GM23338 (cell line): ENCODE measurements at regions not wholly inside any gene's neighbourhood (a gene's known extent, or its start where the extent isn't known, plus 50 kb on each side); places are given as distances from the start of the nearest gene placed in this dataset.

ENCODE experiments used
- ATAC-seq: fragments of 200-7000 bp; cut with Tn5 transposase; 3 replicates; pipeline ENCODE4 v1.9.1; 2020
- DNase-seq: peaks from one replicate; pipeline ENCODE4 v3.0.0-alpha.2; 2015; ENCODE audit warnings: low spot score
- H2AFZ ChIP-seq: fragments of 200-600 bp; sonication (generic); 2 replicates; pipeline ENCODE4 v1.8.0; 2016; ENCODE audit warnings: antibody characterized with exemption, mild to moderate bottlenecking, moderate library complexity
- H3F3A ChIP-seq: fragments of 200-600 bp; sonication (generic); replicated peaks from 2 replicates; pipeline ENCODE4 v1.8.0; 2017; ENCODE audit warnings: antibody characterized with exemption, mixed run types, low read depth
- H3K27ac ChIP-seq: fragments of 200-600 bp; sonication (generic); 2 replicates; pipeline ENCODE4 v1.6.1; 2016; ENCODE audit warnings: low read depth
- H3K27me3 ChIP-seq: fragments of 200-600 bp; sonication (generic); 2 replicates; pipeline ENCODE4 v1.8.0; 2016; ENCODE audit warnings: mild to moderate bottlenecking, mixed run types, moderate library complexity; ENCODE audit not compliant: insufficient read depth
- H3K36me3 ChIP-seq: fragments of 200-600 bp; sonication (generic); 2 replicates; pipeline ENCODE4 v1.8.0; 2016; ENCODE audit warnings: mild to moderate bottlenecking; ENCODE audit not compliant: insufficient read depth
- H3K4me1 ChIP-seq: fragments of 200-600 bp; sonication (generic); 2 replicates; pipeline ENCODE4 v1.8.0; 2016; ENCODE audit warnings: mild to moderate bottlenecking, moderate library complexity; ENCODE audit not compliant: insufficient read depth
- H3K4me2 ChIP-seq: fragments of 200-600 bp; sonication (generic); 2 replicates; pipeline ENCODE4 v1.7.1; 2017; ENCODE audit warnings: mixed run types
- H3K4me3 ChIP-seq: fragments of 200-600 bp; sonication (generic); 2 replicates; pipeline ENCODE4 v1.6.1; 2016; ENCODE audit warnings: mixed run types
- H3K79me2 ChIP-seq: fragments of 200-600 bp; sonication (generic); replicated peaks from 2 replicates; pipeline ENCODE4 v1.8.0; 2017; ENCODE audit warnings: mild to moderate bottlenecking; ENCODE audit not compliant: insufficient read depth
- H3K9me2 ChIP-seq: fragments of 200-600 bp; sonication (generic); 2 replicates; pipeline ENCODE4 v1.8.0; 2017; ENCODE audit not compliant: insufficient read depth
- H4K20me1 ChIP-seq: fragments of 200-600 bp; sonication (generic); replicated peaks from 2 replicates; pipeline ENCODE4 v1.8.0; 2017; ENCODE audit warnings: mild to moderate bottlenecking; ENCODE audit not compliant: insufficient read depth
- H3K27ac Mint-ChIP-seq: 2 replicates; pipeline ENCODE4 v1.8.0; 2020; ENCODE audit warnings: inconsistent platforms, mild to moderate bottlenecking, moderate library complexity, mixed read lengths
- H3K27me3 Mint-ChIP-seq: 3 replicates; pipeline ENCODE4 v1.8.0; 2022; ENCODE audit warnings: low read depth, mild to moderate bottlenecking, moderate library complexity, mixed read lengths, inconsistent platforms; ENCODE audit not compliant: insufficient read depth, poor library complexity
- H3K36me3 Mint-ChIP-seq: 3 replicates; pipeline ENCODE4 v1.8.0; 2021; ENCODE audit warnings: low read depth, mild to moderate bottlenecking, inconsistent platforms, moderate library complexity, mixed read lengths
- H3K4me1 Mint-ChIP-seq: 3 replicates; pipeline ENCODE4 v1.8.0; 2020; ENCODE audit warnings: mild to moderate bottlenecking, inconsistent platforms, mixed read lengths
- H3K4me3 Mint-ChIP-seq: 3 replicates; pipeline ENCODE4 v1.8.0; 2021; ENCODE audit warnings: moderate library complexity, mild to moderate bottlenecking, inconsistent platforms, mixed read lengths
- H3K9me3 Mint-ChIP-seq: 3 replicates; pipeline ENCODE4 v1.8.0; 2020; ENCODE audit warnings: moderate library complexity, mild to moderate bottlenecking, inconsistent platforms, mixed read lengths
- EZH2phosphoT487 ChIP-seq: fragments of 200-600 bp; sonication (generic); IDR thresholded peaks from one replicate; pipeline ENCODE4 v1.8.1; 2018; ENCODE audit warnings: antibody characterized with exemption; ENCODE audit not compliant: unreplicated experiment
- JUNB ChIP-seq: IDR thresholded peaks from one replicate; pipeline ENCODE4 v1.6.1; 2016; ENCODE audit warnings: antibody characterized with exemption; ENCODE audit not compliant: unreplicated experiment
- ZNF114 ChIP-seq: fragments of 250-450 bp; sonication (Bioruptor Pico); IDR thresholded peaks from 2 replicates; pipeline ENCODE4 v1.5.0; 2020; ENCODE audit warnings: mild to moderate bottlenecking, moderate library complexity
- ZNF331 ChIP-seq: fragments of 250-450 bp; sonication (Bioruptor Pico); IDR thresholded peaks from 2 replicates; pipeline ENCODE4 v1.5.0; 2020; ENCODE audit warnings: low read depth, mild to moderate bottlenecking, moderate library complexity
- ZNF462 ChIP-seq: fragments of 250-450 bp; sonication (Bioruptor Pico); IDR thresholded peaks from 2 replicates; pipeline ENCODE4 v1.5.0; 2020; ENCODE audit warnings: mild to moderate bottlenecking, moderate library complexity
- TF ChIP-seq, protein P1 (sequence below), 2 experiments: fragments of 200-600 bp in 1 of 2; sonication (generic) in 1 of 2; conservative IDR thresholded peaks; 2 replicates each; pipeline versions ENCODE4 v1.5.1 to v1.6.1; 2016 to 2017; ENCODE audit warnings: antibody characterized with exemption in 2 of 2, low read depth in 2 of 2, mild to moderate bottlenecking in 2 of 2, moderate library complexity in 1 of 2

GRCh38 chr2:9150906-9151305, 55.7 kb upstream of the ASAP2 start (continued):
- TF ChIP-seq ZNF462 (CRISPR knock-in tag) (no peak), JUNB (no peak)
- TF ChIP-seq, protein P1, sequence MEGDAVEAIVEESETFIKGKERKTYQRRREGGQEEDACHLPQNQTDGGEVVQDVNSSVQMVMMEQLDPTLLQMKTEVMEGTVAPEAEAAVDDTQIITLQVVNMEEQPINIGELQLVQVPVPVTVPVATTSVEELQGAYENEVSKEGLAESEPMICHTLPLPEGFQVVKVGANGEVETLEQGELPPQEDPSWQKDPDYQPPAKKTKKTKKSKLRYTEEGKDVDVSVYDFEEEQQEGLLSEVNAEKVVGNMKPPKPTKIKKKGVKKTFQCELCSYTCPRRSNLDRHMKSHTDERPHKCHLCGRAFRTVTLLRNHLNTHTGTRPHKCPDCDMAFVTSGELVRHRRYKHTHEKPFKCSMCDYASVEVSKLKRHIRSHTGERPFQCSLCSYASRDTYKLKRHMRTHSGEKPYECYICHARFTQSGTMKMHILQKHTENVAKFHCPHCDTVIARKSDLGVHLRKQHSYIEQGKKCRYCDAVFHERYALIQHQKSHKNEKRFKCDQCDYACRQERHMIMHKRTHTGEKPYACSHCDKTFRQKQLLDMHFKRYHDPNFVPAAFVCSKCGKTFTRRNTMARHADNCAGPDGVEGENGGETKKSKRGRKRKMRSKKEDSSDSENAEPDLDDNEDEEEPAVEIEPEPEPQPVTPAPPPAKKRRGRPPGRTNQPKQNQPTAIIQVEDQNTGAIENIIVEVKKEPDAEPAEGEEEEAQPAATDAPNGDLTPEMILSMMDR (conservative IDR thresholded peaks at IDR 0.05; ENCODE audit: low read depth in 2 of 2), result no peak

DNA sequence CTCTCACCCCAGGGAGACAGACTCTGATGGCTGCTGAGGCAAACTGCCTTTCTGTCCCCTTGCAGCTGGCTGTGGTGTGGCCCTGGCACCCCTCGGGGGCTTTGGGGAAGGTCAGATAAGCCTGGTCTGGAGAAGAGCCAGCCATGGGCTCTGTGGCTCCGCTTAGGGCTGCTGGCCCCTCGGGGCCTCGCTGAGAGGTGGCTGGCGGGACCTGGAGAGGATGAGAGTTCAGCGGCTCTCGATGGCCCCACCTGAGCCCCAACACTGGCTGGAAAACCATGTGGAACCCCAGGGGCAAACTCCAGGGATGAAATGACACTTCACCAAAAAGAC, 56.1 kb upstream of the ASAP2 start:
- H3K4me3 Mint-ChIP-seq, result no peak overlapping the region
- H3K27ac ChIP-seq, result no peak overlapping the region
- H3K4me1 ChIP-seq, result peaks cover 5% of the 10 kb centered on the region; the same call in 1 of the 2 replicates
- no peaks in the 10 kb centered on the region for H3K36me3 Mint-ChIP-seq
- H4K20me1 ChIP-seq, result no peaks in the 10 kb centered on the region
- no peaks in the 10 kb centered on the region for H3K27me3 ChIP-seq
- H3K4me1 Mint-ChIP-seq, result peaks cover 12% of the 10 kb centered on the region
- H3K4me3 ChIP-seq, result no peak overlapping the region
- H3K36me3 ChIP-seq, result no peaks in the 10 kb centered on the region
- H3K9me3 Mint-ChIP-seq, result no peaks in the 10 kb centered on the region
- no peaks in the 10 kb centered on the region for H3F3A ChIP-seq
- peaks cover 4% of the 10 kb centered on the region; the same call in 1 of the 2 replicates for H3K9me2 ChIP-seq
- ATAC-seq (no peak), DNase-seq (no peak)
- peaks cover 17% of the 10 kb centered on the region for H3K27me3 Mint-ChIP-seq
- H3K27ac Mint-ChIP-seq, result no peak overlapping the region
- H2AFZ ChIP-seq, result no peak overlapping the region
- H3K4me2 ChIP-seq, result no peak overlapping the region
- H3K79me2 ChIP-seq, result no peaks in the 10 kb centered on the region
- no peak for TF ChIP-seq ZNF331 (CRISPR knock-in tag)
- TF ChIP-seq ZNF462 (CRISPR knock-in tag), result no peak
- no peak for TF ChIP-seq ZNF114
- no peak for TF ChIP-seq EZH2phosphoT487
